ENCODE measurements at regions not wholly inside any gene's neighbourhood (a gene's known extent, or its start where the extent isn't known, plus 50 kb on each side); places are given as distances from the start of the nearest gene placed in this dataset.

GRCh38 chr1:29890201-29890959 is 654.1 kb downstream of the PTPRU start:
- Histone ChIP-seq H3K27me3 (replicated peaks) (no peaks in the 10 kb centered on the region), H3K36me3 (replicated peaks) (no peaks in the 10 kb centered on the region), H3K27ac (no peak overlapping the region), H3K4me3 (ENCODE audit: low read depth, low read length) (no peak overlapping the region)
- DNase-seq, result no peak
- TF ChIP-seq, protein P1, sequence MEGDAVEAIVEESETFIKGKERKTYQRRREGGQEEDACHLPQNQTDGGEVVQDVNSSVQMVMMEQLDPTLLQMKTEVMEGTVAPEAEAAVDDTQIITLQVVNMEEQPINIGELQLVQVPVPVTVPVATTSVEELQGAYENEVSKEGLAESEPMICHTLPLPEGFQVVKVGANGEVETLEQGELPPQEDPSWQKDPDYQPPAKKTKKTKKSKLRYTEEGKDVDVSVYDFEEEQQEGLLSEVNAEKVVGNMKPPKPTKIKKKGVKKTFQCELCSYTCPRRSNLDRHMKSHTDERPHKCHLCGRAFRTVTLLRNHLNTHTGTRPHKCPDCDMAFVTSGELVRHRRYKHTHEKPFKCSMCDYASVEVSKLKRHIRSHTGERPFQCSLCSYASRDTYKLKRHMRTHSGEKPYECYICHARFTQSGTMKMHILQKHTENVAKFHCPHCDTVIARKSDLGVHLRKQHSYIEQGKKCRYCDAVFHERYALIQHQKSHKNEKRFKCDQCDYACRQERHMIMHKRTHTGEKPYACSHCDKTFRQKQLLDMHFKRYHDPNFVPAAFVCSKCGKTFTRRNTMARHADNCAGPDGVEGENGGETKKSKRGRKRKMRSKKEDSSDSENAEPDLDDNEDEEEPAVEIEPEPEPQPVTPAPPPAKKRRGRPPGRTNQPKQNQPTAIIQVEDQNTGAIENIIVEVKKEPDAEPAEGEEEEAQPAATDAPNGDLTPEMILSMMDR (IDR thresholded peaks at IDR 0.05; ENCODE audit: low read depth, low read length, missing control alignments), result no peak
- in situ Hi-C loops (cut with HindIII; ENCODE audit: low pct_ligation_motif_present, low sequenced_read_pairs), result no loop called here

DNA sequence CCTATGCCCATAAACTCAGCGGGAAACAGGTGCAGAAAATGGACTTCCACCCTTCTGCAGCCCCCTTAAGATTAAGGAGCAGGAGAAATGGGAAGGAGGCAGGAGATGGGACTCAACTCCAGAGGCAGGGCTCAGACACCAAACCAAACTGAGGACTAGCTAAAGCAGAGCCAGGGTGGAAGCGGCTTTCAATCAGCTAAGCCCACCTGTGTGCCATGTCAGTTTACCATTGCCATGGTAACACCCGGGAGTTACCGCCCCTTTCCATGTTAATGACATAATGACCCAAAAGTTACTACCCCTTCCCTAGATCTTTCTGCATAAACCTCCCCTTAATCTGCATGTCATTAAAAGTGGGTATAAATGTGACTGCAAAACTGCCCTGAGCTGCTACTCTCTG is 653.5 kb downstream of the PTPRU start:
- Histone ChIP-seq H3K27ac (no peak overlapping the region), H3K4me3 (ENCODE audit: low read depth, low read length) (no peak overlapping the region), H3K36me3 (replicated peaks) (no peaks in the 10 kb centered on the region), H3K27me3 (replicated peaks) (no peaks in the 10 kb centered on the region)
- no peak for DNase-seq
- TF ChIP-seq, protein P1 (IDR thresholded peaks at IDR 0.05; ENCODE audit: low read depth, low read length, missing control alignments), result no peak
- in situ Hi-C loops (cut with HindIII; ENCODE audit: low pct_ligation_motif_present, low sequenced_read_pairs), result no loop called here

GRCh38 chr1:29884740-29885139 is 648.4 kb downstream of the PTPRU start:
- Histone ChIP-seq H3K36me3 (replicated peaks) (no peaks in the 10 kb centered on the region), H3K27me3 (replicated peaks) (no peaks in the 10 kb centered on the region), H3K4me3 (ENCODE audit: low read depth, low read length) (no peak overlapping the region), H3K27ac (no peak overlapping the region)
- in situ Hi-C loops (cut with HindIII; ENCODE audit: low pct_ligation_motif_present, low sequenced_read_pairs), result no loop called here
- DNase-seq, result no peak
- TF ChIP-seq, protein P1 (IDR thresholded peaks at IDR 0.05; ENCODE audit: low read depth, low read length, missing control alignments), result no peak

GRCh38 chr1:29883986-29884385 is 647.7 kb downstream of the PTPRU start:
- Histone ChIP-seq H3K27me3 (replicated peaks) (no peaks in the 10 kb centered on the region), H3K36me3 (replicated peaks) (no peaks in the 10 kb centered on the region), H3K4me3 (ENCODE audit: low read depth, low read length) (no peak overlapping the region), H3K27ac (no peak overlapping the region)
- DNase-seq, result no peak
- in situ Hi-C loops (cut with HindIII; ENCODE audit: low pct_ligation_motif_present, low sequenced_read_pairs), result no loop called here
- TF ChIP-seq, protein P1 (IDR thresholded peaks at IDR 0.05; ENCODE audit: low read depth, low read length, missing control alignments), result no peak

DNA sequence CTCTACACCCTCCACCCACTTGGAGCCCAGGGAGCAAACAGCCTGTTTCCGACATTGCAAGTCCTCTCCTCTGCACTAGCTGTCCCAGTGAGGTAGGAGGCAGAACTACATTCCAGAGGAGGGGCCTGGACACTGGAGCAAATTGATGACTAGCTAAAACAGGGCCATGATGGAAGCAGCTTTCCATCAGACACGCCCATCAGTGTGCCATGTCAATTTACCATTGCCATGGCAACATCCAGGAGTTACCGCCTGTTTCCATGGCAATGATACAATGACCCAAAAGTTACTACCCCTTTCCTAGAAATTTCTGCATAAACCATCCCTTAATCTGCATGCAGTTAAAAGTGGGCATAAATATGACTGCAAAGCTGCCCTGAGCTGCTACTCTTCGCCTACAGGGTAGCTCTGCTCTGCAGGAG is 647.1 kb downstream of the PTPRU start:
- TF ChIP-seq, protein P1 (IDR thresholded peaks at IDR 0.05; ENCODE audit: low read depth, low read length, missing control alignments), result no peak
- no peaks in the 10 kb centered on the region for H3K36me3 ChIP-seq (replicated peaks)
- H3K4me3 ChIP-seq (ENCODE audit: low read depth, low read length), result no peak overlapping the region
- H3K27me3 ChIP-seq (replicated peaks), result no peaks in the 10 kb centered on the region
- no peak overlapping the region for H3K27ac ChIP-seq
- in situ Hi-C loops (cut with HindIII; ENCODE audit: low pct_ligation_motif_present, low sequenced_read_pairs), result no loop called here
- DNase-seq, result no peak

GRCh38 chr1:29880556-29880955 is 644.2 kb downstream of the PTPRU start:
- in situ Hi-C loops (cut with HindIII; ENCODE audit: low pct_ligation_motif_present, low sequenced_read_pairs), result no loop called here
- TF ChIP-seq, protein P1 (IDR thresholded peaks at IDR 0.05; ENCODE audit: low read depth, low read length, missing control alignments), result no peak
- Histone ChIP-seq H3K4me3 (ENCODE audit: low read depth, low read length) (no peak overlapping the region), H3K27ac (no peak overlapping the region), H3K27me3 (replicated peaks) (no peaks in the 10 kb centered on the region), H3K36me3 (replicated peaks) (no peaks in the 10 kb centered on the region)
- DNase-seq, result no peak
